Mesenchymal stem cell (in vitro differentiated cells and primary cell): ENCODE measurements at regions not wholly inside any gene's neighbourhood (a gene's known extent, or its start where the extent isn't known, plus 50 kb on each side); places are given as distances from the start of the nearest gene placed in this dataset.
"Not testable (repeated sequence)": the region's sequence is repeated elsewhere in the genome, so short reads cannot be mapped to it uniquely, and the experiment has no call there.

Source experiments
- DNase-seq: peaks from one replicate; pipeline ENCODE4 v3.0.0-alpha.2; 2013
- H2AFZ ChIP-seq: one replicate; pipeline ENCODE4 v1.6.1; 2013; ENCODE audit warnings: low read depth, mild to moderate bottlenecking, control low read depth, inconsistent platforms, low read length, moderate library complexity
- H2AK5ac ChIP-seq: 2 replicates; pipeline ENCODE4 v1.6.1; 2013; ENCODE audit warnings: low read length, moderate library complexity, mild to moderate bottlenecking, inconsistent platforms; ENCODE audit not compliant: severe bottlenecking
- H2BK120ac ChIP-seq: one replicate; pipeline ENCODE4 v1.6.1; 2013; ENCODE audit warnings: low read depth, mild to moderate bottlenecking, inconsistent platforms, low read length, moderate library complexity
- H2BK12ac ChIP-seq, 2 experiments: one replicate each; pipeline ENCODE4 v1.6.1; 2013; ENCODE audit warnings: inconsistent platforms in 2 of 2, low read length in 2 of 2, mild to moderate bottlenecking in 2 of 2, moderate library complexity in 2 of 2, control low read depth in 1 of 2
- H2BK15ac ChIP-seq: one replicate; pipeline ENCODE4 v1.6.1; 2013; ENCODE audit warnings: mild to moderate bottlenecking, low read depth, inconsistent platforms; ENCODE audit not compliant: poor library complexity, severe bottlenecking
- H2BK5ac ChIP-seq: 2 replicates; pipeline ENCODE4 v1.6.1; 2013; ENCODE audit warnings: low read depth, mild to moderate bottlenecking, low read length, control low read depth, inconsistent platforms; ENCODE audit not compliant: poor library complexity, severe bottlenecking
- H3K14ac ChIP-seq, 2 experiments: one replicate each; pipeline ENCODE4 v1.6.1; 2013; ENCODE audit warnings: inconsistent platforms in 2 of 2, low read length in 2 of 2, control low read depth in 1 of 2, mild to moderate bottlenecking in 1 of 2, moderate library complexity in 1 of 2
- H3K18ac ChIP-seq, 2 experiments: one replicate each; pipeline ENCODE4 v1.6.1; 2013; ENCODE audit warnings: inconsistent platforms in 2 of 2, low read length in 2 of 2, control low read depth in 1 of 2, low read depth in 1 of 2, mild to moderate bottlenecking in 1 of 2
- H3K23ac ChIP-seq, 2 experiments: one replicate each; pipeline ENCODE4 v1.6.1; 2013; ENCODE audit warnings: inconsistent platforms in 2 of 2, low read length in 2 of 2, mild to moderate bottlenecking in 2 of 2, moderate library complexity in 2 of 2, control low read depth in 1 of 2
- H3K27ac ChIP-seq: 2 replicates; pipeline ENCODE4 v1.5.1; 2013; ENCODE audit warnings: mild to moderate bottlenecking, moderate library complexity, low read length, control low read depth, inconsistent platforms; ENCODE audit not compliant: poor library complexity, severe bottlenecking
- H3K27me3 ChIP-seq, 2 experiments: 2 replicates each; pipeline versions ENCODE4 v1.6.1 to v1.7.0; 2013; ENCODE audit warnings: low read length in 2 of 2, mild to moderate bottlenecking in 2 of 2, moderate library complexity in 2 of 2, control low read depth in 1 of 2, inconsistent platforms in 1 of 2; ENCODE audit not compliant: control insufficient read depth in 1 of 2, insufficient read depth in 1 of 2
- H3K36me3 ChIP-seq, 2 experiments: 2 replicates each; pipeline versions ENCODE4 v1.6.1 to v1.7.0; 2013; ENCODE audit warnings: low read length in 2 of 2, control low read depth in 1 of 2, inconsistent platforms in 1 of 2, low read depth in 1 of 2, mild to moderate bottlenecking in 1 of 2; ENCODE audit not compliant: insufficient read depth in 2 of 2, control insufficient read depth in 1 of 2
- H3K4ac ChIP-seq, 2 experiments: one replicate each; pipeline ENCODE4 v1.6.1; 2013; ENCODE audit warnings: inconsistent platforms in 2 of 2, low read length in 2 of 2, mild to moderate bottlenecking in 2 of 2, moderate library complexity in 2 of 2, control low read depth in 1 of 2, low read depth in 1 of 2
- H3K4me1 ChIP-seq: 2 replicates; pipeline ENCODE4 v1.6.1; 2013; ENCODE audit warnings: low read depth, low read length, control low read depth; ENCODE audit not compliant: control insufficient read depth, insufficient read depth
- H3K4me2 ChIP-seq: 2 replicates; pipeline ENCODE4 v1.6.1; 2013; ENCODE audit warnings: low read length, mild to moderate bottlenecking, inconsistent platforms; ENCODE audit not compliant: poor library complexity, severe bottlenecking
- H3K4me3 ChIP-seq, 2 experiments: 2 replicates each; pipeline versions ENCODE4 v1.5.1 to v1.7.0; 2013; ENCODE audit warnings: low read length in 2 of 2, mild to moderate bottlenecking in 2 of 2, control low read depth in 1 of 2, low read depth in 1 of 2; ENCODE audit not compliant: insufficient read depth in 1 of 2
- H3K79me1 ChIP-seq: replicated peaks from 2 replicates; pipeline ENCODE4 v1.6.1; 2013; ENCODE audit warnings: mild to moderate bottlenecking, control low read depth, low read length, inconsistent platforms; ENCODE audit not compliant: poor library complexity, severe bottlenecking
- H3K9ac ChIP-seq: 2 replicates; pipeline ENCODE4 v1.7.0; 2013; ENCODE audit warnings: mild to moderate bottlenecking, low read length, moderate library complexity
- H3K9me3 ChIP-seq: 2 replicates; pipeline ENCODE4 v1.7.0; 2013; ENCODE audit warnings: mild to moderate bottlenecking, low read length; ENCODE audit not compliant: control insufficient read depth
- H4K8ac ChIP-seq: one replicate; pipeline ENCODE4 v1.6.1; 2013; ENCODE audit warnings: inconsistent platforms, mild to moderate bottlenecking, low read length, moderate library complexity
- H4K91ac ChIP-seq: one replicate; pipeline ENCODE4 v1.6.1; 2013; ENCODE audit warnings: mild to moderate bottlenecking, low read length, inconsistent platforms
- WGBS: methylation state at CpG from one replicate; pipeline ENCODE4 v1.1.7; 2013; ENCODE audit warnings: mixed read lengths; 5-methylcytosine and 5-hydroxymethylcytosine counted together

DNA sequence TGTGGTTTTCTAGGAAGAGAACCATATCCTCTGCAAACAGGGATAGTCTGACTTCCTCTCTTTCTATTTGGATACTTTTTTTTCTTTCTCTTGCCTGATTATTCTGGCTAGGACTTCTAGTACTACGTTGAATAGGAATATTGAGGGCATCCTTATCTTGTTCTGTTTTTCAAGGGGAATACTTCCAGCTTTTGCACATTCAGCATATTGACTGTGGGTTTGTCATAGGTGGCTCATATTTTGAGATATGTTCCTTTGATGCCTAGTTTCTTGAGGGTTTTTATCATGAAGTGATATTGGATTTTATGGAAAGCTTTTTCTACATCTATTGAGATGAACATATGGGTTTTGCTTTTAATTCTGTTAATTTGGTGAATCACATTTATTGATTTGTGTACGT is 269.8 kb downstream of the MAP2K6 start:
- no peak overlapping the region for H3K18ac ChIP-seq
- H3K9me3 ChIP-seq: peaks cover 17% of the 10 kb centered on the region
- no peak overlapping the region for H4K91ac ChIP-seq
- no peak overlapping the region for H3K9ac ChIP-seq
- WGBS: 92% methylated on average over 2 of the region's 2 CpGs
- no peaks in the 10 kb centered on the region for H3K27me3 ChIP-seq
- DNase-seq: no peak
- no peak overlapping the region for H2BK12ac ChIP-seq
- H3K79me1 ChIP-seq: no peaks in the 10 kb centered on the region
- no peak overlapping the region for H3K14ac ChIP-seq
- H2BK5ac ChIP-seq: no peak overlapping the region
- no peak overlapping the region for H2AFZ ChIP-seq
- H2BK15ac ChIP-seq: no peak overlapping the region
- H3K4me1 ChIP-seq: peaks cover 3% of the 10 kb centered on the region
- H3K23ac ChIP-seq: no peak overlapping the region
- H2AK5ac ChIP-seq: no peak overlapping the region
- H3K4ac ChIP-seq: no peak overlapping the region
- H3K4me3 ChIP-seq: no peak overlapping the region
- no peaks in the 10 kb centered on the region for H3K36me3 ChIP-seq
- H3K27ac ChIP-seq: no peak overlapping the region
- no peak overlapping the region for H3K4me2 ChIP-seq
- H4K8ac ChIP-seq: no peak overlapping the region
- H2BK120ac ChIP-seq: no peak overlapping the region

DNA sequence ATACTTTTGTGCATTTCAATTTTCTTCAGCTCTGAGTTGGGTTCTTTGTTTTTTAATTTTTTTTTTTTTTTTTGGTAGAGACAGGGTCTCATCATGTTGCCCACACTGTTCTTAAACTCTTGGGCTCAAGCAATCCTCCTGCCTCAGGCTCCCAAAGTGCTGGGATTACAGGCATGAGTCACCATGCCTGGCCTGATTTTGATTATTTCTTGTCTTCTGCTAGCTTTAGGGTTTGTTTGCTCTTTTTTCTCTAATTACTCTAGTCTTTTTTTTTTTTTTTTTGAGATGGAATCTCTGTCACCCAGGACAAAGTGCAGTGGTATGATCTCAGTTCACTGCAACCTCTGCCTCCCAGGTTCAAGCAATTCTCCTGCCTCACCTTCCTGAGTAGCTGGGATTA is 270.7 kb downstream of the MAP2K6 start:
- H3K9ac ChIP-seq, H4K91ac ChIP-seq, H2AFZ ChIP-seq, H3K4ac ChIP-seq, H3K36me3 ChIP-seq, H3K18ac ChIP-seq, H3K4me3 ChIP-seq, H3K27ac ChIP-seq, H3K79me1 ChIP-seq, H2BK120ac ChIP-seq, H2BK12ac ChIP-seq, H3K27me3 ChIP-seq, H2BK5ac ChIP-seq, H3K4me2 ChIP-seq, H2AK5ac ChIP-seq, H2BK15ac ChIP-seq, H3K4me1 ChIP-seq, H4K8ac ChIP-seq, H3K14ac ChIP-seq, H3K23ac ChIP-seq: not testable (repeated sequence)
- peaks cover 17% of the 10 kb centered on the region for H3K9me3 ChIP-seq
- DNase-seq: peak; percentile 9

- H2BK5ac ChIP-seq: no peak overlapping the region
- H3K27me3 ChIP-seq: no peaks in the 10 kb centered on the region
- no peak overlapping the region for H3K18ac ChIP-seq
- no peak overlapping the region for H2BK120ac ChIP-seq
- no peak overlapping the region for H2AK5ac ChIP-seq
- H3K36me3 ChIP-seq: no peaks in the 10 kb centered on the region
- no peak overlapping the region for H2BK15ac ChIP-seq
- H3K27ac ChIP-seq: no peak overlapping the region
- H3K9me3 ChIP-seq: peaks cover 17% of the 10 kb centered on the region
- no peak overlapping the region for H3K23ac ChIP-seq
- no peak overlapping the region for H3K4me2 ChIP-seq
- no peak overlapping the region for H3K4ac ChIP-seq
- no peak overlapping the region for H4K91ac ChIP-seq
- no peaks in the 10 kb centered on the region for H3K79me1 ChIP-seq
- H2BK12ac ChIP-seq: no peak overlapping the region
- H3K14ac ChIP-seq: no peak overlapping the region
- H3K4me1 ChIP-seq: peaks cover 3% of the 10 kb centered on the region
- WGBS: no CpG with 5 or more reads among the region's 1 CpG
- DNase-seq: no peak
- H3K9ac ChIP-seq: no peak overlapping the region
- no peak overlapping the region for H4K8ac ChIP-seq
- no peak overlapping the region for H2AFZ ChIP-seq
- H3K4me3 ChIP-seq: no peak overlapping the region
Observed at GRCh38 chr17:69690531-69690930, 276.0 kb downstream of the MAP2K6 start.

- Histone ChIP-seq H3K79me1 (no peaks in the 10 kb centered on the region), H3K14ac (no peak overlapping the region), H2BK12ac (no peak overlapping the region), H4K91ac (no peak overlapping the region), H2AK5ac (no peak overlapping the region), H3K4me2 (no peak overlapping the region), H3K4me3 (no peak overlapping the region), H2BK120ac (no peak overlapping the region), H3K4me1 (peaks cover 3% of the 10 kb centered on the region), H3K36me3 (no peaks in the 10 kb centered on the region), H3K23ac (no peak overlapping the region), H2BK5ac (no peak overlapping the region), H3K27ac (no peak overlapping the region), H3K4ac (no peak overlapping the region), H2AFZ (no peak overlapping the region), H2BK15ac (no peak overlapping the region), H3K9me3 (peaks cover 7% of the 10 kb centered on the region), H3K27me3 (no peaks in the 10 kb centered on the region), H3K18ac (no peak overlapping the region), H4K8ac (no peak overlapping the region), H3K9ac (no peak overlapping the region)
- no peak for DNase-seq
Observed at GRCh38 chr17:69692171-69692570, 277.7 kb downstream of the MAP2K6 start.
